Suppressor macrophage treated with lipopolysaccharide for 1 hour (primary cell): ENCODE measurements at regions not wholly inside any gene's neighbourhood (a gene's known extent, or its start where the extent isn't known, plus 50 kb on each side); places are given as distances from the start of the nearest gene placed in this dataset.
"Not testable (repeated sequence)": the region's sequence is repeated elsewhere in the genome, so short reads cannot be mapped to it uniquely, and the experiment has no call there.

ENCODE experiments used
- DNase-seq, 3 donors: peaks; one replicate each; pipeline ENCODE4 v3.0.0-alpha.2; 2020 to 2022

GRCh38 chr7:52328328-52328727 lies 707.1 kb upstream of the POM121L12 start:
- DNase-seq = not testable (repeated sequence)

GRCh38 chr7:52325237-52325636 lies 710.2 kb upstream of the POM121L12 start:
- DNase-seq = no peak

- DNase-seq = no peak
Observed at GRCh38 chr7:52323202-52323746, 712.2 kb upstream of the POM121L12 start.

- no peak for DNase-seq
Observed at GRCh38 chr7:52320610-52321009, 714.8 kb upstream of the POM121L12 start.

- no peak for DNase-seq
Observed at GRCh38 chr7:52317921-52318320, 717.5 kb upstream of the POM121L12 start.

- DNase-seq = no peak
Observed at GRCh38 chr7:52311886-52312285, 723.5 kb upstream of the POM121L12 start.

- DNase-seq = no peak
Observed at GRCh38 chr7:52309631-52310030, 725.8 kb upstream of the POM121L12 start.

GRCh38 chr7:52302765-52303520 lies 732.5 kb upstream of the POM121L12 start:
- no peak for DNase-seq

GRCh38 chr7:52297128-52297527 lies 738.3 kb upstream of the POM121L12 start:
- no peak for DNase-seq

GRCh38 chr7:52294942-52295341 lies 740.5 kb upstream of the POM121L12 start:
- DNase-seq = no peak

- DNase-seq = no peak
Observed at GRCh38 chr7:52289247-52289646, 746.2 kb upstream of the POM121L12 start.

- no peak for DNase-seq
Observed at GRCh38 chr7:52287698-52288097, 747.7 kb upstream of the POM121L12 start.

GRCh38 chr7:52285689-52286088 lies 749.7 kb upstream of the POM121L12 start:
- DNase-seq = no peak

- DNase-seq = no peak
Observed at GRCh38 chr7:52283335-52283734, 752.1 kb upstream of the POM121L12 start.

- DNase-seq = peak in 1 of 3 donors; percentile 1
Observed at GRCh38 chr7:52273685-52274610, 761.5 kb upstream of the POM121L12 start.

- DNase-seq = no peak
Observed at GRCh38 chr7:52271703-52272102, 763.7 kb upstream of the POM121L12 start.

GRCh38 chr7:52270301-52270700 lies 765.1 kb upstream of the POM121L12 start:
- no peak for DNase-seq

GRCh38 chr7:52269669-52270068 lies 765.8 kb upstream of the POM121L12 start:
- no peak for DNase-seq

- DNase-seq = no peak
Observed at GRCh38 chr7:52261057-52261456, 774.4 kb upstream of the POM121L12 start.

- DNase-seq = no peak
Observed at GRCh38 chr7:52260046-52260665, 775.3 kb upstream of the POM121L12 start.

- no peak for DNase-seq
Observed at GRCh38 chr7:52257890-52258289, 777.5 kb upstream of the POM121L12 start.

GRCh38 chr7:52254396-52255010 lies 780.9 kb upstream of the POM121L12 start:
- DNase-seq = no peak

- DNase-seq = no peak
Observed at GRCh38 chr7:52253953-52254352, 781.5 kb upstream of the POM121L12 start.
